Vagina (tissue), 2 donors: ENCODE measurements at regions not wholly inside any gene's neighbourhood (a gene's known extent, or its start where the extent isn't known, plus 50 kb on each side); places are given as distances from the start of the nearest gene placed in this dataset.

Experiments
- POLR2A ChIP-seq, 2 donors: fragments of 450-650 bp; IDR thresholded peaks; one replicate each; pipeline ENCODE4 v1.6.1; 2017; ENCODE audit warnings: antibody characterized with exemption in 2 of 2, mild to moderate bottlenecking in 2 of 2, moderate library complexity in 2 of 2
- POLR2AphosphoS5 ChIP-seq, 2 donors: sonication (generic); formaldehyde crosslinking; IDR thresholded peaks; one replicate each; pipeline ENCODE4 v1.9.0; 2017; ENCODE audit warnings: antibody characterized with exemption in 2 of 2, mild to moderate bottlenecking in 2 of 2, low read depth in 1 of 2; ENCODE audit not compliant: insufficient read depth in 1 of 2
- TF ChIP-seq, protein P1 (sequence below), 3 experiments: fragments of 450-650 bp in 2 of 3; fragments of 200-600 bp in 1 of 3; sonication (generic) in 1 of 3; IDR thresholded peaks; one replicate each; pipeline ENCODE4 v1.5.1; 2017 to 2019; ENCODE audit warnings: antibody characterized with exemption in 3 of 3, mild to moderate bottlenecking in 2 of 3, moderate library complexity in 2 of 3

DNA sequence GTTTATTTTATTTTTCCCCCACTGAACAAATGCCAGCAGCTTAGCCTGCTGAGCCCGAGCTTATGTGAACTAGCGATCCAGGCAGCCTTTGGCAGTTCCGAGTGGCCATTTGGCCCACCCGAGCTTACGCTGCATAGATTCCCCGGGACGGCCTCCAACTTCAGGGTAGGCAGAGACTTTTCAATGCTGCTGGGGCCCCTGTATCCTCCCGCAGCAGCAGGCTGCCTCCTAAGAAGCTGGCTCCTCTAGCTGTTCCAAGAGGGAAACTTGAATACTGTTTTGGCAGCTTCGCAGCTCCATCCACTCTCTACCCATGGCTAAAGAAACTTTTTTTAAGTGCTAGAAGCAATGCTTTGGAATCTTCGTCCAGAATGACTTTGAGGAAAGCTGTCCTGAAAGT, 295.2 kb downstream of the SS18 start:
- TF ChIP-seq, protein P1, sequence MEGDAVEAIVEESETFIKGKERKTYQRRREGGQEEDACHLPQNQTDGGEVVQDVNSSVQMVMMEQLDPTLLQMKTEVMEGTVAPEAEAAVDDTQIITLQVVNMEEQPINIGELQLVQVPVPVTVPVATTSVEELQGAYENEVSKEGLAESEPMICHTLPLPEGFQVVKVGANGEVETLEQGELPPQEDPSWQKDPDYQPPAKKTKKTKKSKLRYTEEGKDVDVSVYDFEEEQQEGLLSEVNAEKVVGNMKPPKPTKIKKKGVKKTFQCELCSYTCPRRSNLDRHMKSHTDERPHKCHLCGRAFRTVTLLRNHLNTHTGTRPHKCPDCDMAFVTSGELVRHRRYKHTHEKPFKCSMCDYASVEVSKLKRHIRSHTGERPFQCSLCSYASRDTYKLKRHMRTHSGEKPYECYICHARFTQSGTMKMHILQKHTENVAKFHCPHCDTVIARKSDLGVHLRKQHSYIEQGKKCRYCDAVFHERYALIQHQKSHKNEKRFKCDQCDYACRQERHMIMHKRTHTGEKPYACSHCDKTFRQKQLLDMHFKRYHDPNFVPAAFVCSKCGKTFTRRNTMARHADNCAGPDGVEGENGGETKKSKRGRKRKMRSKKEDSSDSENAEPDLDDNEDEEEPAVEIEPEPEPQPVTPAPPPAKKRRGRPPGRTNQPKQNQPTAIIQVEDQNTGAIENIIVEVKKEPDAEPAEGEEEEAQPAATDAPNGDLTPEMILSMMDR (IDR thresholded peaks at IDR 0.05), result no peak
- TF ChIP-seq POLR2A (IDR thresholded peaks at IDR 0.05), result no peak
- no peak for TF ChIP-seq POLR2AphosphoS5 (IDR thresholded peaks at IDR 0.05; ENCODE audit: insufficient read depth in 1 of 2, low read depth in 1 of 2)
